HG02943 (cell line): ENCODE measurements at regions not wholly inside any gene's neighbourhood (a gene's known extent, or its start where the extent isn't known, plus 50 kb on each side); places are given as distances from the start of the nearest gene placed in this dataset.

ENCODE experiments used
- ATAC-seq: cut with Tn5 transposase; IDR thresholded peaks from one replicate; pipeline ENCODE4 v1.9.1; 2021; ENCODE audit warnings: mild to moderate bottlenecking, low read depth, moderate library complexity; ENCODE audit not compliant: unreplicated experiment

- ATAC-seq = no peak
These were observed 407.3 kb downstream of the TMEM135 start for GRCh38 chr11:87444993-87445392.

- ATAC-seq = no peak
These were observed 406.0 kb downstream of the TMEM135 start for GRCh38 chr11:87443707-87444106.

GRCh38 chr11:87440076-87440770, 402.5 kb downstream of the TMEM135 start:
- ATAC-seq = no peak

DNA sequence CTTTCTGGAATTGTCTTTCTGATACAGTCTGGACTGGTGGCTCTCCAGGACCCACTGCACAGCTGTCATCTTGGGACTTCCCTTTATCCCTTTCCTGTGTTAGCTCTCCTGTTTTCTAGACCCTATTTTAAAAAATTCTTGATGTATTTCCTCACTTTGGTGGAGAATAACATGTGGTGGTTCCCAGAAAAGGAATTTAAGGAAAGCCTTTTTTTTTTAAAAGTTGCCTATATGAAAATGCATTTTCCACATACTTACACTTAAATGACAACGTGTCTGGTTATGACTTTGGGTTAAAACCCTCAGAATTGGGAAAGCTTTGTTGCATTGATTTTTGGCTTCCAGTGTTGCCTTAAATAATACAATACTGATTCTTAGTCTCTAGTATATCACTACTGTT, 400.7 kb downstream of the TMEM135 start:
- ATAC-seq = no peak

- ATAC-seq = no peak
These were observed 400.1 kb downstream of the TMEM135 start for GRCh38 chr11:87437844-87438223.

DNA sequence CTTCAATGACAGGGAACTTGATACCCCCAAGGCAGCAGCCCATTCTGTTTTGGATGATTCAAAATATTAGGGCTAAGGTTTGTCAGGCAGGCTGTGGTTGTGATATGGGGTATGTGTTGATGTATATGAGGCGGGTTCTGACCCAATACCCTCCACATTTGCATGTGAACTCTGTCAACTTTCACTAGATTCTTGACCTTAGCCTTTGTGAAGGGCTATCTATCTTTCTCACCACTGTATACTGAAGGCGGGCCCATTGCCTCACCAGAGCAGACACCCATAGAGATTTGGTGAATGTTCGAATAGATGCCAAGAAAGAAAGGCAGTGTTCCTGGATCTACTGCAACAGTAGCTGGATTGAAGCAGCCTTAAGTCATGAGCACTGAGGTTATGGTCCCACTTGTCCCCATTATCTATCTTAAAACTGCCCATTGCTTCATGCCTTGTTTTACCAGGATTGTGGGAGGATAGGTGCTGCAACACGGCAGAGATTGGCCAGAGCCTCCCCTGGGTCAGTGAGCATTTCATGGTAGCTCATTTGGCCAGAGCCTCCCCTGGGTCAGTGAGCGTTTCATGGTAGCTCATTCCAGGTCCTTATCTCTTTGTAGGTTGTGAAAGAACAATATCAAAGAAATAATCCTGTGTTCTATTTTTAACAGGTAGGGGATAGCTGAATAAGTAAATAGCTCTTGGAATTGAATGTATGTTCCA, 399.6 kb downstream of the TMEM135 start:
- ATAC-seq = no peak

GRCh38 chr11:87432022-87432421, 394.3 kb downstream of the TMEM135 start:
- ATAC-seq = no peak

DNA sequence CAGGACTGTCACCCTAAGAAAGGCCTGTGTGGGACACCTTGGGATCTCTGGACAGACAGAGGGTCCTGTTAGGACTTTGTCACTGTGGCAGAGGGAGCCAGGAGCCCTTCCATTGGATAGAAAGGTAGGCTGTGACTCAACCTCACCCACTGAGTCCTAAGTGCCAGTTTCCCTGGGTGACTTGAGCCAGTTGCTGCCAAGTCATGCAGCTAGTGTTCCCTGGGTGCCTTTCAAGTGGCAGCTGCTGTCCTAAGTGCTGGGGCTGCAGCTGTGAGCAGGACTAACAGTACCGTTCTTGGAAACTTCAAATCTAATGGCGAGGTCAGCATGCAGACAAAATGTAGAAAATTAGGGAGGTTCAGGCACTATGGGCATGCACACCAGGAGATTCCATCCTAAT, 393.7 kb downstream of the TMEM135 start:
- ATAC-seq = no peak

DNA sequence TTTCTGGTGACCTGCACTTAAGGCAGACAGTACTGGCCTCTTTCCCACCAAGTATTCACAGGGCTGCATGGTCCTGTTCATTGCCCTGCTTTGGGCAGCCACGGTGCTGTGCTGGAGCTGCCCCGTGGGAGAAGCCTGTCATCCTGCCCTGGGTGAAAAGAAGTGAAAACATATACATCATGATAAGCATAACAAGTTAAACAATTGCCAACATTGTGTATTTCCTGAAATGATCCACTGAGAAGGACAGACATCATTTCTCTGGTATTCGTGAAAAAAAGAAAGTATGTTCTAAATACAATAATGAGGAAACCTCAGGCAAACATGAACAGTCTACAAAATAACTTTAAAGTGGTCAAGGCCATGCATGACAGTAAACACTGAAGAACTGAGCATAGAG, 393.1 kb downstream of the TMEM135 start:
- ATAC-seq = no peak

- ATAC-seq = no peak
These were observed 392.3 kb downstream of the TMEM135 start for GRCh38 chr11:87429996-87430395.

DNA sequence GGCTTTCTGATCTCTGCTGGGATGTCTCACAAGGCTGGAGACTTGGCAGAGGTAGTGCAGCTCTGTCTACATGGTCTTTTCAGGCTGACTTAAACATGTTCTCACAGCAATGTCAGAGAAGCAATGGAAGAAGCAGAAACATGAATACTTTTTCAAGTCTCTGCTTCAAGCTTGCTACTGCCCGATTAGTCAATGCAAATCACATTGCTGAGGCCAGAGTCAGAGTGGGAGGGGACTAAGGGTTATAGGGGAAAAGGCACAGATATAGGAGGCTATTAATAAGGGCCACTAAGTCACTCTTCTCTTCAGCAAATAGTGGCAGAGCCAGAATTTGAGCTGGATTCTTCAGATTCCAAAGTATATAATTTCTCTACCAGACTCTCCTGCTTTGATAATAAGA, 390.5 kb downstream of the TMEM135 start:
- ATAC-seq = no peak

GRCh38 chr11:87425943-87426342, 388.2 kb downstream of the TMEM135 start:
- no peak for ATAC-seq

GRCh38 chr11:87425391-87425790, 387.7 kb downstream of the TMEM135 start:
- no peak for ATAC-seq

DNA sequence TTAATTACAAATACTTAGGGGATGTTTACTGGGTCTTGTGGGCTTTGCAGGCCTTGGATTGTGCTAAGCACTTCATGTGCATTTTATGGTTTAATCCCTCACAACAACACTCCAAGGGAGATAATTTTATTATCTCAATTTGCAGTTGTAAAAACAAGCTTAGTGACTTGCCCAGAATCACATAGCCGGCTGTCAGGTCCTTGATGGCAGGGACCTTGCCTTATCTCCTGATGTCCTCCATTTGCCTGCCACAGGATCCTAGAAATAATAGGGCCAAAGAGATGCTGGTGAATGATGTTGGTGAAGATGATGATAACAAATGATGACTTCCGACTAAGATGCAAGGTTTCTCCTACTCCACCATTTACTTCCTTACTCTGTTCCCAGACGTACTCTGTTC, 385.4 kb downstream of the TMEM135 start:
- no peak for ATAC-seq

DNA sequence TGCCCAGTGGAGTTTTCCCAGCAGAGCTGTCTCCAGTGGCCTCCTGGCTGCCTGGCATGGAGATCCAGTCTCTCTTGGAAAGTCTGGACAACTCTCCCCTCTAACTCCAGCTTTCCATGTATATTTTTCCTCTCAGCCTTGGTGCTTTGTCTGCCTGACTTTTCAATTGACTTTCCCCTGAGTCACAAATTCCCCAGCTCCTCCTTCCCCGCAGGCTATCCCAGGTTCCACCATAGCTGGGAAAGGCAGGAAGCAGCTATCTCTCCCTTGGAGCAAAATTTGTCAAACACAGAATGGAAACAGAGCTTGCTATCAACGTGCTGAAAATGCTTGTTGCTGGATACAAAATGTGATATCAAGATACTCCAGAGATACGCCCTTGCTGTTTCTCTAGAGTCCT, 384.8 kb downstream of the TMEM135 start:
- ATAC-seq = no peak

DNA sequence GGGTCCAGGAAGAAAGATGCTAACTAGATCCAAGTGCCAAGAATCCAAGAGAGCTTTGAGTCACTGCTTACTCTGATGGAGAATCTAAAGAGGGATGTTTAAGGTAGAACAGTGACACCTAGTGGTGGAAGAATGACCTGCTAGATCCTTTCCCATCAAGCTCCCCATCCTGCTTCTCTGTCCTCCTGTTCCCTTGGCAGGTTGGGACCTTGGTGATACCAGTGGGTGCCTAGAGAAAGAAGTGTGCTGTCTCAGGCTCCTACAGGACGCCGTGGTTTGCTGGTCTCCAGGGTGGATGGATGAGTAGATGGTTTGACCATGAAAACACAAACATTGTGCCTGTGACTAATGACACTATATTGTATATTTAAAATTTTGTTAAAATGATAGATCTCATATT, 383.7 kb downstream of the TMEM135 start:
- ATAC-seq = no peak

GRCh38 chr11:87417951-87418350, 380.2 kb downstream of the TMEM135 start:
- no peak for ATAC-seq

GRCh38 chr11:87405843-87406242, 368.1 kb downstream of the TMEM135 start:
- no peak for ATAC-seq

DNA sequence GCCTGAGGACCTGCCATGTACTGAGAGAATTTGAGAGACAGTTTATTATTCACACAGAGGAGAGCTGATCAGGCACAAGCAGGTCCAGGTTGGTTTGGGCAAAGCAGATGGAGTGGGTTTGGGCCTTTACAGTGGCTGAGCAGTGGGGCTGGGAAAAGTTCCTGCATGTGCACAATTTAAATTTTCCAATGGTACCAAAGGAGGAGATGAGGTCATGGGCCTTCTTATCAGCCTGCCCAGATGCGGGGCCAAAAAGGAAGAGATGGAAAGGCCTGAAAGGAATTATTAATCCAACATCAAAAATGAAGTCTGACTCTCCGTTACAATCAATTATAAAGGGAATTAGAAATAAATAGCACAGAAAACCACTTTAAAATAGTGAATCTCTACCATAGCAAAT, 367.6 kb downstream of the TMEM135 start:
- ATAC-seq = no peak

GRCh38 chr11:87401653-87402052, 363.9 kb downstream of the TMEM135 start:
- no peak for ATAC-seq

DNA sequence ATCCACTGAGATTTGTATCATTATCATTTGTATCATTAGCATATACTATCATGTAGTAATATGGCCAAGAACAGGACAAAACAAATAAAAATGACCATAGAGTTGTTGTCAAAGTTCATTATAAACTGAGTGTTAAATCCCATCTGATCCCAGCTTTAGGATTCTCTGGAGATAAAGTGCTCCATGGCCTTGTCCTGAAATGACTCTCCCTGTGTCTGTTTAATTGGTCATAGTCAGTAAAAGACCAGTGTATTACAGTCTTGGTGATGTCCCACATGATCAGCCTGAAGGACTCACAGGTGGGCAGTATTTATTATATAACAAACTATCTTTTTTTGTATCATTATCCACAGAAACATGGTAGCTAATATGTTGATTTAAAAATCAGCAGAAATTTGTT, 361.6 kb downstream of the TMEM135 start:
- no peak for ATAC-seq

GRCh38 chr11:87398931-87399330, 361.2 kb downstream of the TMEM135 start:
- no peak for ATAC-seq
